Vagina (tissue), 2 donors: ENCODE measurements at regions not wholly inside any gene's neighbourhood (a gene's known extent, or its start where the extent isn't known, plus 50 kb on each side); places are given as distances from the start of the nearest gene placed in this dataset.
"Not testable (repeated sequence)": the region's sequence is repeated elsewhere in the genome, so short reads cannot be mapped to it uniquely, and the experiment has no call there.

Experiments used
- DNase-seq, 2 donors: peaks; one replicate each; pipeline ENCODE4 v3.0.0-alpha.2; 2017; ENCODE audit errors: extremely low spot score in 2 of 2
- H3K27ac ChIP-seq: fragments of 200-600 bp; sonication (generic); one replicate; pipeline ENCODE4 v1.5.1; 2019
- H3K27me3 ChIP-seq: fragments of 200-600 bp; sonication (generic); one replicate; pipeline ENCODE4 v1.5.1; 2019
- H3K36me3 ChIP-seq, 2 donors: fragments of 200-600 bp; sonication (generic); one replicate each; pipeline ENCODE4 v1.5.1; 2017 to 2019
- H3K4me1 ChIP-seq: fragments of 200-600 bp; sonication (generic); one replicate; pipeline ENCODE4 v1.5.1; 2019
- H3K4me3 ChIP-seq, 2 donors: fragments of 200-600 bp; sonication (generic); 1 replicate in 1 of 2; 2 replicates in 1 of 2; pipeline ENCODE4 v1.5.1; 2016 to 2019
- H3K9me3 ChIP-seq: fragments of 200-600 bp; sonication (generic); one replicate; pipeline ENCODE4 v1.5.1; 2019
- POLR2A ChIP-seq, 2 donors: fragments of 450-650 bp; IDR thresholded peaks; one replicate each; pipeline ENCODE4 v1.6.1; 2017; ENCODE audit warnings: antibody characterized with exemption in 2 of 2, mild to moderate bottlenecking in 2 of 2, moderate library complexity in 2 of 2
- intact Hi-C: fragments of 100-400 bp; cut with DNase I; formaldehyde crosslinking; loops from one replicate; pipeline ENCODE4 v1.15.1; 2023

DNA sequence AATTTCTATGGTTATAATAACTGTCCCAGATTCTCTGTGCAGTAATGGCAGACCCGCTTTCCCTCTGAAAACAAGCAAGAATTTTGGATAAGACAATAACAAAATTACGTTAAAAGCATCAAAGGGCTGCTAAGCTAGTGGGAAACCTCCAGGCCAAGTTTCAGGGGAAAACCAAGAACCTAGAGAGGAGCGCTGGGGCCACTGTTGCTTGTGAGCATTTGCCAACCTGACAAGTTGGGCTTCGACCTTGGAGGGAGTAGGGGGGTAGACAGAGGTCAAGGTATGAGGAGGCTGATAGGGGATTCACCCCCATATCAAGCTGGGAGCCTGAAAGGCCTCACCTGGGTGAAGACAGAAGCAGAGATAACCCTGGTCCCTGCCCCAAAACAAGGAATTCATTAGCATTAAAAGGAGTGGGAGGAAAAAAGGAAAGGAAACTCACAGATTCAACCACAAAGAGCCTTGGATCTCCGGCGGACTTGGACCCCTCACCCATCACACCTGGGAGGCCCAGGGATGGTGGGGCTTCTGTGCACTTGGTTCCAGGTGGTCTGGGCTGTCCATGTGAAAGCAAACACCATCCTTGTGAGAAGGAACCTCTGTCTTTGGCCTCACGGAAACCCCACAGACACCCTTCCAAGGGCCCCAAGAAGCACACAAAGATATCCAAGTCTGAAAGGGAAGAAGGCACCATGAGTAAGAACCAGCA is 259.9 kb downstream of the GOLGA6L6 start:
- intact Hi-C loops, H3K4me3 ChIP-seq: not testable (repeated sequence)

DNA sequence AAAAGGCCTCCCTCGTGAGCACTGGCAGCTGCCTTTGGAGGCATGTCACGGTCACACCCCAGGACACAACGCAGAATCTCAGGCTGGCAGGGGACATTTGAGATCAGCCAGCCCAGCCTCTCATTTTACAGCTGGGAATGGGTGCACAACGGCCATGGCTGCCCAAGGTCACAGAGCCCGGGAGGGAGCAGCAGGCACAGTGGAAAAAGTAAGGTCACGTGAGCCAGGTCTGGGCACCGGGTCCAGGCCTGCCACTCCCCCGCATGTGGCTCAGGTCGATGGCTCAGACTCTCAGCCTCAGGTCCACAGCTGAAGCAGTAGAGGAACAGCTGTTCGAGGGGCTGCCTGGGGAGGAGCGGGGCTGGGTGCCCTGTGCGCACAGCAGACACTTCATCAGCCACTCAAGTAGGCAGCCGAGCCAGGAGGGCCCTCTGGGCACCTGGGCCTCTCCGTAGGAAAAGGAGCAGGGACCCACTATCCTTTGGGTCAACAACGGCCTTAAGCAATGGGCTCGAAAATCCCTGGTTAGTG is 260.6 kb downstream of the GOLGA6L6 start:
- intact Hi-C loops, result no loop called here
- no peak for DNase-seq
- Histone ChIP-seq H3K9me3 (no peaks in the 10 kb centered on the region), H3K4me1 (no peaks in the 10 kb centered on the region), H3K27me3 (no peaks in the 10 kb centered on the region), H3K36me3 (no peaks in the 10 kb centered on the region), H3K27ac (no peak overlapping the region), H3K4me3 (no peak overlapping the region)
- no peak for TF ChIP-seq POLR2A (IDR thresholded peaks at IDR 0.05)

More for the DNA sequence above, 259.9 kb downstream of the GOLGA6L6 start:
- not testable (repeated sequence) for H3K36me3 ChIP-seq, H3K4me1 ChIP-seq, H3K27me3 ChIP-seq, DNase-seq, H3K9me3 ChIP-seq, H3K27ac ChIP-seq

DNA sequence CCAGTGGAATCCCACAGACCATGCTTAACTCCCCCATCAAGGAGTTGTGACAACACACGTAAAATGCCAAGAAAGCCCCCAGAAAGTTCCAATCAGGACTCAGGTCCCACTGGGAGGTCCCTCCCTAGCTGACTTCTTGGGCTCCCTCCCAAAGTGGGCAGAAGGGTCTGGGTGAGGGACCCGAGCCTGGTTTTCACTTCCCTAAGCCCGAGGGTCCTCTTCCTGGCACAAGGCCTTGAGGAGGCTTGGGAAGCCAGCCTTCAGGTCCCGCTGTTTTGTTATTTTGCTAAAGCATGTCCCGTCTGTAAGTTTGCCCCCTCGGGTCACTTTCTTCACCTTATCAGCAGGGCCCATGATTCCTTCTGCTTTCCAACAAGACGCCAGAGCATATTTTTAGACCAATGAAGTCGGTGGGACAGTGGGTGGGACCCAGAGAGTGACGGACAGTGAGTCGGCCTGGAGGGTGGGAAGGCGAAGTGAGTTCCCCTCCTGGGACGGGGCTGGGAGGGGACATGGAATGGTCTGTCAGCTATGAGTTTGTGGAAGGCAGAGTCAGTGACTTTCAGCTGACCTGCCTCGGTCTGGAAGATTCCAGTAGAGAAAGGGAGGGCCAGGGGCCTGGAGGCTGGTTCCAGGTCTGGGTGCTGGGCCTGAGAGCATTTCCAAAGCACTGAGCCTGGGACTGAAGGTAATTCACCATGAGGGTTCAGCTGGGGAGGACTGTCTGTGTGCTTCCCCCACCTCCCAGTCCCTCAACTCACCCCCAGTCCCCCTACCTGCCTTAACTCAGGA is 261.3 kb downstream of the GOLGA6L6 start:
- H3K27ac ChIP-seq, H3K4me1 ChIP-seq, H3K36me3 ChIP-seq, intact Hi-C loops, H3K4me3 ChIP-seq, H3K27me3 ChIP-seq, H3K9me3 ChIP-seq, DNase-seq: not testable (repeated sequence)

DNA sequence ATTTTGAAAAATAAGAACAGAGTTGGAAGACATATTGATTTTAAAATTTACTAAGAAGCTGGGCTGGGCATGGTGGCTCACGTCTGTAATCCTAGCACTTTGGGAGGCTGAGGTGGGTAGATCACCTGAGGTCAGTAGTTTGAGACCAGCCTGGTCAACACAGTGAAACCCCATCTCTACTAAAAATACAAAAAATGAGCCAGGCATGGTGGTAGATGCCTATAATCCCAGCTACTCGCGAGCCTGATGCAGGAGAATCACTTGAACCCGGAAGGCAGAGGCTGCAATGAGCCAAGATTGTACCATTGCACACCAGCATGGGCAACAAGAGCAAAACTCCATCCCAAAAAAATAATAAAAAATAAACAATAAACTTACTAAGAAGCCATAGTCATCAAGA is 262.5 kb downstream of the GOLGA6L6 start:
- H3K36me3 ChIP-seq, H3K27me3 ChIP-seq, DNase-seq, H3K4me3 ChIP-seq, H3K27ac ChIP-seq, intact Hi-C loops, H3K4me1 ChIP-seq, H3K9me3 ChIP-seq: not testable (repeated sequence)

DNA sequence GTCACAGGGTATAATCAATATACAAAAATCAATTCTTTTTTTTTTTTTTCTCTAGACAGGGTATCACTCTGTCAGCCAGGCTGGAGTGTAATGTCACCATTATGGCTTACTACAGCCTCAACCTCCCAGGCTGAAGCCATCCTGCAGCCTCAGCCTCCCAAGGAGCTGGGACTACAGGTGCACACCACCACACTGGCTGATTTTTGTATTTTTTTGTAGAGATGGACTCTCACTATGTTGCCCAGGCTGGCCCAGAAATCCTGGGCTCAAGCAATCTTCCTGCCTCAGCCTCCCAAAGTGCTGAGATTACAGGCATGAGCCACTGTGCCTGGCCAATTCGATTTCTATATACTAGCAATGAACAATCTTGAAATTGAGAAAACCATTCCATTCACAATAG is 263.2 kb downstream of the GOLGA6L6 start:
- H3K4me1 ChIP-seq, H3K27me3 ChIP-seq, intact Hi-C loops, H3K36me3 ChIP-seq, H3K9me3 ChIP-seq, H3K4me3 ChIP-seq, H3K27ac ChIP-seq, DNase-seq: not testable (repeated sequence)

DNA sequence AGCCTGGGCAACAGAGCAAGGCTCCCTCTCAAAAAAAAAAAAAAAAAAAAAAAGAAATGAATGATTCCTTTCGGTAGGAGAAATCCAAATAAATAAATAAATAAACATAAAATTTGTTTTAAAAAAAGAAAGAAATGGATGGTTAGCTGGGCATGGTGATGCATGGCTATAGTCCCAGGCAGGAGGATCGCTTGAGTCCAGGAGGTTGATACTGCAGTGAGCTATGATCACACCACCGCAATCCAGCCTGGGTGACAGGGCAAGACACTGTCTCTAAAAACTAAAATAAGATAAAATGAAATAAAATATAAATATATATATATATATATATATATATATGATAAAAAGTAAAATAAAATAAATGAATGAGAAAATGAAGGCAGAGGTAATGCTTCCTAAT is 264.1 kb downstream of the GOLGA6L6 start:
- H3K36me3 ChIP-seq, H3K27me3 ChIP-seq, DNase-seq, H3K9me3 ChIP-seq, H3K4me3 ChIP-seq, intact Hi-C loops, H3K27ac ChIP-seq, H3K4me1 ChIP-seq: not testable (repeated sequence)

DNA sequence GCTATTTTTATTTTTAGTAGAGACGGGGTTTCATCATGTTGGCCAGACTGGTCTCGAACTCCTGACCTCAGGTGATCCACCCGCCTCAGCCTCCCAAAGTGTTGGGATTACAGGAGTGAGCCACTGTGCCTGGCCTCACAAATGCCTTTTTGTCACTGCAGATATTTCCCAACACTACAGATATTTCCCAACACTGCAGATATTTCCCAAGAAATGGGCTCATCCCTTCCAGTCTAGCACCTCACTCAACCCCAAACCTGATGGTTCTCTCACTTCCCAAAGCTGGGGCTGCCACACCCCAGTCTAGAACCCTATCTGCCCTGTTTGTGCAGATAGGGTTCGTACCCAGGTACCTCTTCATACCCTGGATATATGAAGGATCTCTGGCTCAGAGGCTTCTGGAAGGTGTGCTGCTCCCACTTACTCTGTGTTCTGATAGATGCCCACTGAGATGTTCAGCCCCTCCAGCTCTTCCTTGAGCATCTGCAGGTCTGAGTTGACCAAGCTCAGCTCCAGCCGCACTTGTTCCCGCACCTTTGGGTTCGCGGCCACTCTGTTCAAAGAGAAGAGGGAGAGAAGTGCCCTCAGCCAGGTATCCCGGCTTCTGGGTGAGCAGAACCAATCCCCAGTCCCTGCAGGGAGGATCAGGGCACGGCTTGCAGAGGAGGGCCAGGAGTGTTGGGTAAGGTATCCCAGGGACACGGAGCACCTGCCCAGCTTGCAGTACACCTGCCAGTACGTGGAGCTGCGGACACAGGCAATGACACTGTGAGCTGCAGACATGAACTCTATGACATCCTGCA is 265.1 kb downstream of the GOLGA6L6 start:
- H3K36me3 ChIP-seq, intact Hi-C loops, H3K27ac ChIP-seq, H3K27me3 ChIP-seq, H3K4me1 ChIP-seq, H3K4me3 ChIP-seq, H3K9me3 ChIP-seq: not testable (repeated sequence)
- DNase-seq, result peak in 1 of 2 donors; percentile 99

DNA sequence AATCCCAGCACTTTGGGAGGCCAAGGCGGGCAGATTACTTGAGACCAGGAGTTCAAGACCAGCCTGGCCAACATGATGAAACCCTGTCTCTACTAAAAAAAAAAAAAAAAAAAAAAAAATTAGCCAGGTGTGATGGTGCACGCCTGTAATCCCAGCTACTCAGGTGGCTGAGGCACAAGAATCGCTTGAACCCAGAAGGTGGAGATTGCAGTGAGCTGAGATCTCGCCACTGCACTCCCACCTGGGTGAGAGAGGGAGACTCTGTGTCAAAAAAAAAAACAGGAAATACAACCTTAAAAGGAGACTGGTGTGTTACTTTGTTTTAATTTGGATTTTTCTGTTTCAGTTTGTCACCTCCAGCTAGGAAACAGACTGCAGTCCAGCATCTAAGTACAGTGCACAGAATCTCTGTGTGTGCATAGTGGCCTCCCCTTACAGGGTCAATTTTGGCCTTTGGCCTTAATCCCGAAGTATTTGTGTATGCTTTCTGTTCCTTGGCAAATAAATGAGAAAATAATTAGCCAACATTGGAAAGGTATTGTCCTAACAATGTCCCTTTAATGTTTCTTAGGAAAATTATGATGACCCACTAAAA is 266.1 kb downstream of the GOLGA6L6 start:
- intact Hi-C loops, H3K9me3 ChIP-seq, H3K4me3 ChIP-seq, H3K27ac ChIP-seq, DNase-seq, H3K36me3 ChIP-seq, H3K27me3 ChIP-seq, H3K4me1 ChIP-seq: not testable (repeated sequence)
